K562 (cell line): ENCODE measurements at regions not wholly inside any gene's neighbourhood (a gene's known extent, or its start where the extent isn't known, plus 50 kb on each side); places are given as distances from the start of the nearest gene placed in this dataset.

Experiments
- ATAC-seq: fragments of 200-7000 bp; cut with Tn5 transposase; 3 replicates; pipeline ENCODE4 v1.9.1; 2020; ENCODE audit warnings: moderate library complexity
- BruUV-seq: library from RNA; stranded (reverse); fragments of 400-500 nt; replicated peaks from 2 replicates; lab custom pipeline; 2021; lab: Mats Ljungman, UMichigan
- CTCF ChIA-PET: fragments of 300-600 bp; formaldehyde crosslinking; extraction: SDS; loops from one replicate; lab custom pipeline; 2021; ENCODE audit warnings: low intra/inter-chr PET ratio; lab: Yijun Ruan, JAX
- POLR2A ChIA-PET: fragments of 300-600, 350-650 bp; sonication (Branson Sonifier 250); formaldehyde crosslinking; extraction: SDS; loops from one replicate; lab custom pipeline; 2021; ENCODE audit warnings: antibody characterized with exemption, inconsistent platforms; lab: Yijun Ruan, JAX
- DNase-seq, 4 experiments: peaks; one replicate each; pipeline versions ENCODE4 v3.0.0 to v3.0.0-alpha.2; 2011 to 2018; ENCODE audit warnings: low spot score in 3 of 4, mixed read lengths in 3 of 4; ENCODE audit errors: extremely low read depth in 1 of 4
- FAIRE-seq: peaks from 2 replicates; lab custom pipeline; 2011; peaks lifted over from hg19 to GRCh38; lab: Jason Lieb, UNC
- H2AFZ ChIP-seq: 2 replicates; pipeline ENCODE4 v1.6.0; 2011; ENCODE audit warnings: low read depth, low read length, control low read depth, inconsistent platforms
- H3K27ac ChIP-seq: fragments of 200-600 bp; 3 replicates; pipeline ENCODE4 v1.8.0; 2011; ENCODE audit warnings: low read depth, mild to moderate bottlenecking, control low read depth, inconsistent platforms, low read length, moderate library complexity, mixed read lengths; ENCODE audit errors: extremely low read depth
- H3K27me3 ChIP-seq, 2 experiments: fragments of 300-600 bp in 1 of 2; 2 replicates in 1 of 2; 3 replicates in 1 of 2; pipeline versions ENCODE4 v1.6.0 to v1.8.0; 2011; ENCODE audit warnings: inconsistent platforms in 2 of 2, low read length in 2 of 2, mild to moderate bottlenecking in 1 of 2, mixed read lengths in 1 of 2, moderate library complexity in 1 of 2; ENCODE audit not compliant: control insufficient read depth in 2 of 2, insufficient read depth in 2 of 2
- H3K36me3 ChIP-seq: fragments of 300-600 bp; 3 replicates; pipeline ENCODE4 v1.8.0; 2011; ENCODE audit warnings: mild to moderate bottlenecking, low read length, inconsistent platforms; ENCODE audit not compliant: control insufficient read depth, insufficient read depth
- H3K4me1 ChIP-seq, 2 experiments: fragments of 200-600 bp in 1 of 2; replicated peaks in 1 of 2; 2 replicates in 1 of 2; 3 replicates in 1 of 2; pipeline versions ENCODE4 v1.5.1 to v1.8.0; 2011; ENCODE audit warnings: inconsistent platforms in 2 of 2, low read length in 2 of 2, mild to moderate bottlenecking in 1 of 2, mixed read lengths in 1 of 2, moderate library complexity in 1 of 2; ENCODE audit not compliant: control insufficient read depth in 2 of 2, insufficient read depth in 2 of 2
- H3K4me2 ChIP-seq: 2 replicates; pipeline ENCODE4 v1.6.1; 2011; ENCODE audit warnings: low read length, control low read depth, inconsistent platforms, mixed read lengths; ENCODE audit not compliant: insufficient read depth
- H3K4me3 ChIP-seq: fragments of 200-600 bp; sonication (generic), shearing (Covaris generic); 2 replicates; pipeline ENCODE4 v1.5.1; 2016; ENCODE audit warnings: control low read depth, inconsistent platforms
- H3K79me2 ChIP-seq: fragments of 200-600 bp; 3 replicates; pipeline ENCODE4 v1.8.0; 2011; ENCODE audit warnings: low read length, inconsistent platforms; ENCODE audit not compliant: control insufficient read depth, insufficient read depth
- H3K9ac ChIP-seq, 2 experiments: 2 replicates each; pipeline versions ENCODE4 v1.6.0 to v1.6.1; 2011; ENCODE audit warnings: low read depth in 2 of 2, low read length in 2 of 2, control low read depth in 1 of 2, inconsistent platforms in 1 of 2, mild to moderate bottlenecking in 1 of 2, mixed read lengths in 1 of 2; ENCODE audit not compliant: insufficient read depth in 1 of 2
- H3K9me1 ChIP-seq: one replicate; pipeline ENCODE4 v1.6.0; 2011; ENCODE audit warnings: inconsistent platforms, mild to moderate bottlenecking, low read length, moderate library complexity; ENCODE audit not compliant: control insufficient read depth, insufficient read depth
- H3K9me3 ChIP-seq: replicated peaks from 2 replicates; pipeline ENCODE4 v1.5.1; 2011; ENCODE audit warnings: low read depth, low read length, inconsistent platforms; ENCODE audit not compliant: control insufficient read depth, insufficient read depth
- H4K20me1 ChIP-seq: replicated peaks from 2 replicates; pipeline ENCODE4 v1.6.1; 2011; ENCODE audit warnings: low read length, inconsistent platforms, mixed read lengths; ENCODE audit not compliant: control insufficient read depth, insufficient read depth
- ARID3A ChIP-seq: IDR thresholded peaks from 2 replicates; pipeline ENCODE4 v1.6.1; 2012; ENCODE audit warnings: low read depth, low read length, improper control_type of control experiment, borderline replicate concordance
- CEBPG ChIP-seq, 3 experiments: fragments of 200-800 bp in 1 of 3; sonication (Bioruptor generic) in 1 of 3; sonication (generic) in 1 of 3; formaldehyde crosslinking in 1 of 3; IDR thresholded peaks in 2 of 3; conservative IDR thresholded peaks in 1 of 3; 2 replicates each; pipeline versions ENCODE4 v1.6.1 to v1.8.0; 2016 to 2022; ENCODE audit warnings: missing compliant biosample characterization in 2 of 3, missing genetic modification characterization in 2 of 3, mild to moderate bottlenecking in 1 of 3, missing genetic modification reagents in 1 of 3
- CHD4 ChIP-seq: fragments of 200-600 bp; sonication (generic); IDR thresholded peaks from 3 replicates; pipeline ENCODE4 v1.6.1; 2012; ENCODE audit warnings: low read depth, mild to moderate bottlenecking, mixed read lengths, low read length, inconsistent platforms; ENCODE audit not compliant: insufficient read depth, insufficient replicate concordance, poor library complexity, severe bottlenecking
- GABPB2 ChIP-seq: fragments of 250-450 bp; sonication (Bioruptor Pico); conservative IDR thresholded peaks from 2 replicates; pipeline ENCODE4 v1.5.1; 2021; ENCODE audit warnings: mild to moderate bottlenecking
- HDAC3 ChIP-seq: fragments of 450-650 bp; IDR thresholded peaks from 2 replicates; pipeline ENCODE4 v1.6.1; 2018; ENCODE audit warnings: borderline replicate concordance, mild to moderate bottlenecking, moderate library complexity; ENCODE audit not compliant: partially characterized antibody
- LCOR ChIP-seq: sonication (generic); formaldehyde crosslinking; IDR thresholded peaks from 2 replicates; pipeline ENCODE4 v1.8.0; 2022; ENCODE audit warnings: mild to moderate bottlenecking, missing genetic modification reagents
- MCM2 ChIP-seq: fragments of 450-650 bp; IDR thresholded peaks from 2 replicates; pipeline ENCODE4 v1.6.1; 2017; ENCODE audit warnings: low read depth, mild to moderate bottlenecking
- RNF219 ChIP-seq: fragments of 250-450 bp; sonication (Bioruptor Pico); IDR thresholded peaks from 2 replicates; pipeline ENCODE4 v1.5.0; 2022; ENCODE audit warnings: mild to moderate bottlenecking
- STAT5A ChIP-seq: IDR thresholded peaks from 2 replicates; pipeline ENCODE4 v1.6.1; 2012; ENCODE audit warnings: low read length, inconsistent platforms, borderline replicate concordance
- ZNF175 ChIP-seq: fragments of 200-800 bp; sonication (Bioruptor generic); IDR thresholded peaks from 2 replicates; pipeline ENCODE4 v1.6.1; 2016; ENCODE audit warnings: low read depth, mild to moderate bottlenecking, missing genetic modification characterization, missing compliant biosample characterization
- WGBS: fragments of 100-300 bp; shearing (Covaris generic); methylation state at CpG from one replicate; pipeline ENCODE4 v1.1.6; 2016; ENCODE audit warnings: low coverage, mixed read lengths; ENCODE audit not compliant: insufficient coverage; ENCODE audit errors: missing lambda C conversion rate; 5-methylcytosine and 5-hydroxymethylcytosine counted together
- in situ Hi-C: fragments of 300-500 bp; cut with MboI; formaldehyde crosslinking; loops from 4 replicates; pipeline ENCODE4 v1.15.0; 2018; ENCODE audit warnings: inconsistent platforms, mixed read lengths
- intact Hi-C: fragments of 100-400 bp; cut with micrococcal nuclease; formaldehyde crosslinking; loops from 2 replicates; pipeline ENCODE4 v1.14.2; 2022

GRCh38 chr13:80069374-80069773, 271.6 kb downstream of the SPRY2 start:
- Histone ChIP-seq H2AFZ (no peak overlapping the region), H3K79me2 (no peaks in the 10 kb centered on the region), H3K36me3 (no peaks in the 10 kb centered on the region), H3K4me3 (no peak overlapping the region), H3K9me1 (no peaks in the 10 kb centered on the region), H3K27ac (no peak overlapping the region), H3K27me3 (no peaks in the 10 kb centered on the region), H4K20me1 (no peaks in the 10 kb centered on the region), H3K4me2 (no peak overlapping the region), H3K9me3 (no peaks in the 10 kb centered on the region), H3K9ac (no peak overlapping the region), H3K4me1 (no peaks in the 10 kb centered on the region)
- no peak for DNase-seq
- no peak for TF ChIP-seq ARID3A
- no peak for TF ChIP-seq MCM2
- no peak for TF ChIP-seq STAT5A
- TF ChIP-seq LCOR: no peak
- intact Hi-C loops (no loop called here), in situ Hi-C loops (no loop called here)
- WGBS: 0% methylated on average over 3 of the region's 3 CpGs
- BruUV-seq: no TSS peak
- CTCF ChIA-PET: no interaction called here
- POLR2A ChIA-PET: no interaction called here
- no peak for FAIRE-seq
- ATAC-seq: no peak

GRCh38 chr13:80065996-80066395, 274.9 kb downstream of the SPRY2 start:
- Histone ChIP-seq H3K4me3 (no peak overlapping the region), H3K27me3 (no peaks in the 10 kb centered on the region), H3K9ac (no peak overlapping the region), H4K20me1 (no peaks in the 10 kb centered on the region), H2AFZ (no peak overlapping the region), H3K9me3 (no peaks in the 10 kb centered on the region), H3K4me1 (no peaks in the 10 kb centered on the region), H3K9me1 (no peaks in the 10 kb centered on the region), H3K27ac (no peak overlapping the region), H3K79me2 (no peaks in the 10 kb centered on the region), H3K36me3 (no peaks in the 10 kb centered on the region), H3K4me2 (no peak overlapping the region)
- 0% methylated on average over 1 of the region's 1 CpG for WGBS
- in situ Hi-C loops (no loop called here), intact Hi-C loops (no loop called here)
- POLR2A ChIA-PET: no interaction called here
- DNase-seq (no peak), FAIRE-seq (no peak), ATAC-seq (no peak)
- BruUV-seq: no TSS peak
- CTCF ChIA-PET: no interaction called here
- TF ChIP-seq RNF219 (CRISPR knock-in tag) (no peak), HDAC3 (no peak), GABPB2 (CRISPR knock-in tag) (no peak), CEBPG (CRISPR knock-in tag; IDR thresholded peaks at IDR 0.05) (no peak), CEBPG (tag; conservative IDR thresholded peaks at IDR 0.05 in 1 of 2, IDR thresholded peaks at IDR 0.05 in 1 of 2) (no peak), ZNF175 (CRISPR knock-in tag) (no peak), CHD4 (no peak)
